GM19240 (cell line): ENCODE measurements at regions not wholly inside any gene's neighbourhood (a gene's known extent, or its start where the extent isn't known, plus 50 kb on each side); places are given as distances from the start of the nearest gene placed in this dataset.

Experiments
- DNase-seq: peaks from one replicate; pipeline ENCODE4 v3.0.0; 2011; ENCODE audit warnings: low spot score; ENCODE audit not compliant: insufficient read length

GRCh38 chr5:23089286-23089685, 236.1 kb upstream of the CDH12 start:
- no peak for DNase-seq

DNA sequence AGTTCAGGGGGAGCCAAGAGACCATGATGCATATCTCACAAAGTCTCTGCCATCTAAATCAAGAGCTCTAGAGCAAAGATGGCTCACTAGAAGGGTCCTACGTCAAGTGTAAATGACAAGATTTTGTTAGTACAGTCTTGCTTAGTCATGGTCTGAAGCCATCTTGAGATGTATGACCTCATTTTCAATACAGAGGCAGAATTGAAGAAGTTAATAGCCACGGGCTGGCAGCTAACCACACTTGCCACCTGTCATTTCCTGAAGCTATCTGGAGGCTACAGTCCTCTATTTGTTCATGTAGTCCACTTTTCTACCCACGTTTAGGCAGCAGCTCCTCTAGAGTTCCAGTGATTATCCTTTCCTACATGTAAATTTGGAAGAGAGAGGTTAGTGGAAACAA, 231.7 kb upstream of the CDH12 start:
- DNase-seq = no peak

GRCh38 chr5:23072179-23072578, 219.0 kb upstream of the CDH12 start:
- no peak for DNase-seq

- no peak for DNase-seq
Observed at GRCh38 chr5:23071682-23072081, 218.5 kb upstream of the CDH12 start.

- no peak for DNase-seq
Observed at GRCh38 chr5:23064710-23065109, 211.6 kb upstream of the CDH12 start.

DNA sequence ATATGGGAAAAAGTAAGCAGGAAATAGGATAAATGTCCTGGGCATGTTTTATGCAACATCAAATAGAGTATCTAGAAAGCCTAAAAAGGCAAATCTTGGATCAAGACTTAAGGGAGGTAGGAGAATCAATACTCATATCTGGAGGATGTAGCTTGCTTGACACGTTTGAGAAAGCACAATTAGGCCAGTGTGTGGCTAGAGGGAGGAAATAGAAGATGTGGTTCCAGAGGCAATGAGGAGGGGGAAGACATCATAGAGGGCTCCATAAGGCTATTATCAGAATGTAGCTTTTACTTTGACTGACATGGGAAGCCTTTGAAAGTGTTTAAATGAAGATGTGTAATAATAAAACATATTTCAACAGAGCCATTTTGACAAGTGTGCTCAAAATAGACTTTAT, 200.7 kb upstream of the CDH12 start:
- no peak for DNase-seq

DNA sequence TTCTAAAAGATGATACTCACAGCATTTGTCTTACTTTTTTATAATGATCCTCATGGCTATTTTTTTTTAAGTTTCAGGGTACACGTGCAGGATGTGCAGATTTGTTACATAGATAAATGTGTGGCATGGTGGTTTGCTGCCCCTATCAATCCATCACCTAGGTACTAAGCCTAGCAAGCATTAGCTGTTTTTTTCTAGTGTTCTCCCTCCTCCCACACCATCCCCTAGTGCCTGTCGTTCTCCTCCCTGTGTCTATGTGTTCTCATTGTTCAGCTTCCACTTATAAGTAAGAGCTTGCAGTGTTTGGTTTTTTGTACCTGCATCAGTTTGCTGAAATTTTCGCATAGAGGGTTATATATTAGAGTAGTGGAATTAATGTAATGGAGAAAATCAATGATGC, 189.1 kb upstream of the CDH12 start:
- no peak for DNase-seq

GRCh38 chr5:23035555-23036090, 182.5 kb upstream of the CDH12 start:
- DNase-seq = no peak

DNA sequence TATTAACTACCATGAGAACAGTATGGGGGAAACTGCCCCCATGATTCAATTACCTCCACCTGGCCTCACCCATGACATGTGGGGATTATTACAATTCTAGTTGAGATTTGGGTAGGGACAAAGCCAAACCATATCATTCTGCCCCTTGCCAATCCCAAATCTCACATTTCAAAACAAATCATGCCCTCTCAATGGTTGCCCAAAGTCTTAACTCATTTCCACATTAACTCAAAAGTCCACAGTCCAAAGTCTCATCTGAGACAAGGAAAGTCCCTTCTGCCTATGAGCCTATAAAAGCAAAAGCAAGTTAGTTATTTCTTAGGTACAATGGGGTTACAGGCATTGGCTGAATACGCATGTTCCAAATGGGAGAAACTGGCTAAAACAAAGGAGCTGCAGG, 180.7 kb upstream of the CDH12 start:
- no peak for DNase-seq

- no peak for DNase-seq
Observed at GRCh38 chr5:23029290-23029689, 176.1 kb upstream of the CDH12 start.

DNA sequence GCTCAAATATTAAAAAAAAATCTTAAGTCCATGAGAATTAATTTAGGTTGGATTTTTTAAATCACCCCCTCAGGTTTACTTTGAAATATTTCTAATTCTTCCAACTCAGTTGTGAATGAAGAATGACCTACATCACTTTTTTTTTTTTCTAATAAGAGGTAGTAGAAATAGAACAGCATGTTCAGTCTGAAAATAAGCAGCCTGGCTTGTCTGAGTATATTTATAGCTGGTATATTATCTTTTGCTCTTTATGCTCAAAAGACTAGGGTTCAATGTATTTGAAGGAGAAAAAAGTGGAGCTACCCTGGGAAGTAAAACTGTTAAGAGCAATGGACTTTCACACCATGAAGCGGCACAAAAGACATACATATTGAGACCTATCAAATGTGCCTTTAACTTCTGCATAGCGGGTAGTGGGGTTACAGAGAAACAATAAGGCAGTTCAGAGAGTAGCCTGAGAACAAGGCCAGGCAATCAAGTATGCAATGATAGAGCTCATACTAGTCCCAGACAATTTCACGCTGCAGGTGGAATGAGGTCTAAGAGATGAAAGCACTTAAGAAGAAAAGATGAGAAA, 175.4 kb upstream of the CDH12 start:
- DNase-seq = no peak

GRCh38 chr5:23027830-23028229, 174.7 kb upstream of the CDH12 start:
- DNase-seq = no peak

GRCh38 chr5:23027331-23027730, 174.2 kb upstream of the CDH12 start:
- no peak for DNase-seq

DNA sequence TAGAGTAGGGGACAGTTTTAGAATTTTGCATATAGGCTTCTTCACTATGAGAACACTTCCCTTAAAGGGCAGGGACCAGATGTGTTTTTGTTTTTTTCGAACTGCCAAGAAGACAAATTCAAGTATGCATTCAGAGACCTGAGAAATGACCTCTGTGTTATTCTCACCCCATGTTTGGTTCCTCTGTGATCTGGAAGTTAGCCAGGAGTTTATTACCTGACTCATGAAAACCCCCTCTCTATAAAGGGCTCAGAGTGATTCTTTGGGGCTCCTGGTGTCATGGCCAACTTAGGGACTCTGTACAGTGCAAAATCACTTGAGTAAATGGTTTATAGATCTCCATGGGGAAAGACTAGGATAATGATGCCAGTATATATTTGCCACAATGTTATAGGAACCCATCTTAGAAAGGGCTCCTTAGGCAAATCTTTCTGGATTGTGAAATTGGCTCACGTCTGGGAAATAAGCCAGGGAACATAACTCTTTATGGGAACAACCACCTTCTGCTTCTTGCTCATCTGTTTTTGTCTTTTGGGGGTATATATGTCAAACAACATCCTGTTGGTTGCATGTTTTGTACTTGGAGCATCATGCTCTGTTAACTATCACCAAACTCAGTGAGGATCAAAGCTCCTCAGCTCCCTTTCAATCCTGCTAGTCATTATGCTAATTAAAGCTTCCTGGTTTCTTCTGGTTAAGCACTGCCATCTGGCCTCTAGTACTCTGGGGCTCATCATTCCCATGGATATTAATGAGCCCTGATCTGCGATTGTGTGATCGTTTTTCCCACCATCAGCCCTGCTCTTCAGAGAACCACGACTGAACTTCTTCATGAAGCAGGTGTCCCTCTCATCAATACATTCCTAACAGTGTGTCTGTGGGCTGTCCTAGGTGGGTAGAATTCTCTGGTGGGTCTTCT, 173.4 kb upstream of the CDH12 start:
- DNase-seq = no peak

GRCh38 chr5:23025629-23026233, 172.6 kb upstream of the CDH12 start:
- no peak for DNase-seq

GRCh38 chr5:23024470-23024869, 171.3 kb upstream of the CDH12 start:
- no peak for DNase-seq

DNA sequence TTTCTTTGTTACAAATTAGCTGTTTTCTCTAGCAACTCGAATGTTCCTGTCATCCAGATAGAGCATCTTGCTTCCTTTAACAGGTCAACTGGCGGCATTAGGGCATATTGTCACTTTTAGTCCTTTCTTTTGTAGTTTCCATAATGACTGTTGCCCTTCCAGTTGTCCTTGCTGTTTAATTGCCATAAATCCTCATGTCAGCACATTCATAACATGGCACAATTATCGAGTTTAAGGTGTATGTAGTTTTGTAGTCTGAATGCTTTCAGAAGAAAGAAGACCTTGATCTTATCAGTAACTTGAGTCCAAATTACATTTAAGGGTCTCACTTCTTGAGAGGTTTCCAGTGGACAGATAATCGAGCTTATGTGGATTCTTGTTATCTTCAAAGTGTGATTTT, 161.7 kb upstream of the CDH12 start:
- no peak for DNase-seq

DNA sequence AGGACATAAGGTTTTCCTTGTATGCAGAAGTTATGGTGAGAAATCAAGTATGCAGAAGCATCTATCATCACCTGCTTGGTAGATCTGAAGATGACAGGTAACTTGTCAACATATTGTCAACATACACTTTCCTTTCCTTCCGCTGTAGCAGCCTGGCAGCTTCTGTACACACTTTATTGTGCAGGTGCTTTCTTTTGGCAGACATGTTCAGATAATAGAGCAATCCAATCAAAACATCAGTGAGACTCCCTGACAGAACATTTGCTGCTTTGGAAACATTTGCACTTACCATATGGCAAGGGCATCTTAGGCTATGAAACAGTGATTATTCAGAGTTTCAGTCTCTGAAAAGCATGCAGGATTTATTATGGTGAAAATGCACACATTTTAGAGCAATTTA, 161.1 kb upstream of the CDH12 start:
- no peak for DNase-seq

DNA sequence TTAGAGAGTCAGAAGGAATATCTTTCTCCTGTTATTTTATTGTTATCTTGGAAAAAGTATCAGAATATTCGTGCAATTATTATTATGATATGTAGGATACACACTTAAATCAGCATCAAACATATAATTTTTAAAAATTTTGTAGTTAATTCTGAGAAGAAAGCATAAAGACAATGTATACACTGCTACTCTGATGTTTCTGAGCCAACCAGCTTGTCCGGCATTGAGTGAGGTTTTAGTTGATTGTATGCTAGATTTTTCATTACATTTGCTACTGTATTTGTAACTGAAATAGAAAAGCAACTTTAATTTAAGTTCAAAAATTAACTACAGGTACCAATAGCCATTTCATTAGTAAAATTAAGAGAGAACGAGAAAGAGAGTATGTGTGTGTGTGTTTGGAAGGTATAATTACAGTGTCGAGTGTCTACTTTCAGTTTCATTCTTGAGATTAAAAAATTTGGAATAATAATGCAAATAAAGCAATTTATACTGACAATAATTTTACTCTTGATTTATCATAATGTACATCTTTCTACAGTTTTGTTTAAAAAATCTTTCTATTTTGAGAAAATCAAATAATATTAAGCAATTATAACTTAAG, 160.4 kb upstream of the CDH12 start:
- DNase-seq = no peak

GRCh38 chr5:23012842-23013241, 159.7 kb upstream of the CDH12 start:
- DNase-seq = no peak

GRCh38 chr5:23007762-23008161, 154.6 kb upstream of the CDH12 start:
- DNase-seq = no peak

- no peak for DNase-seq
Observed at GRCh38 chr5:23007236-23007635, 154.1 kb upstream of the CDH12 start.
